ENCODE measurements at regions not wholly inside any gene's neighbourhood (a gene's known extent, or its start where the extent isn't known, plus 50 kb on each side); places are given as distances from the start of the nearest gene placed in this dataset.
A peak's percentile ranks its signal among the peaks of the same experiment; 100 is the strongest.

GRCh38 chr12:83960767-83961166 is 951.8 kb downstream of the SLC6A15 start:
- TF ChIP-seq, protein P1, sequence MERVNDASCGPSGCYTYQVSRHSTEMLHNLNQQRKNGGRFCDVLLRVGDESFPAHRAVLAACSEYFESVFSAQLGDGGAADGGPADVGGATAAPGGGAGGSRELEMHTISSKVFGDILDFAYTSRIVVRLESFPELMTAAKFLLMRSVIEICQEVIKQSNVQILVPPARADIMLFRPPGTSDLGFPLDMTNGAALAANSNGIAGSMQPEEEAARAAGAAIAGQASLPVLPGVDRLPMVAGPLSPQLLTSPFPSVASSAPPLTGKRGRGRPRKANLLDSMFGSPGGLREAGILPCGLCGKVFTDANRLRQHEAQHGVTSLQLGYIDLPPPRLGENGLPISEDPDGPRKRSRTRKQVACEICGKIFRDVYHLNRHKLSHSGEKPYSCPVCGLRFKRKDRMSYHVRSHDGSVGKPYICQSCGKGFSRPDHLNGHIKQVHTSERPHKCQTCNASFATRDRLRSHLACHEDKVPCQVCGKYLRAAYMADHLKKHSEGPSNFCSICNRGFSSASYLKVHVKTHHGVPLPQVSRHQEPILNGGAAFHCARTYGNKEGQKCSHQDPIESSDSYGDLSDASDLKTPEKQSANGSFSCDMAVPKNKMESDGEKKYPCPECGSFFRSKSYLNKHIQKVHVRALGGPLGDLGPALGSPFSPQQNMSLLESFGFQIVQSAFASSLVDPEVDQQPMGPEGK (CRISPR knock-in tag; IDR thresholded peaks at IDR 0.05; ENCODE audit: borderline replicate concordance): no peak
- TF ChIP-seq, protein P2, sequence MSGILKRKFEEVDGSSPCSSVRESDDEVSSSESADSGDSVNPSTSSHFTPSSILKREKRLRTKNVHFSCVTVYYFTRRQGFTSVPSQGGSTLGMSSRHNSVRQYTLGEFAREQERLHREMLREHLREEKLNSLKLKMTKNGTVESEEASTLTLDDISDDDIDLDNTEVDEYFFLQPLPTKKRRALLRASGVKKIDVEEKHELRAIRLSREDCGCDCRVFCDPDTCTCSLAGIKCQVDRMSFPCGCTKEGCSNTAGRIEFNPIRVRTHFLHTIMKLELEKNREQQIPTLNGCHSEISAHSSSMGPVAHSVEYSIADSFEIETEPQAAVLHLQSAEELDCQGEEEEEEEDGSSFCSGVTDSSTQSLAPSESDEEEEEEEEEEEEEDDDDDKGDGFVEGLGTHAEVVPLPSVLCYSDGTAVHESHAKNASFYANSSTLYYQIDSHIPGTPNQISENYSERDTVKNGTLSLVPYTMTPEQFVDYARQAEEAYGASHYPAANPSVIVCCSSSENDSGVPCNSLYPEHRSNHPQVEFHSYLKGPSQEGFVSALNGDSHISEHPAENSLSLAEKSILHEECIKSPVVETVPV (CRISPR knock-in tag; IDR thresholded peaks at IDR 0.05): no peak
- no peak for TF ChIP-seq ZFP3 (CRISPR knock-in tag; IDR thresholded peaks at IDR 0.05)
- TF ChIP-seq ISL1 (CRISPR knock-in tag; IDR thresholded peaks at IDR 0.05): peak; percentile 54
- no peak for TF ChIP-seq ZNF8 (CRISPR knock-in tag; IDR thresholded peaks at IDR 0.05)
- no peak for TF ChIP-seq SNAI2 (CRISPR knock-in tag; IDR thresholded peaks at IDR 0.05)
- no peak for TF ChIP-seq OSR1 (CRISPR knock-in tag; IDR thresholded peaks at IDR 0.05)
- TF ChIP-seq, protein P3, sequence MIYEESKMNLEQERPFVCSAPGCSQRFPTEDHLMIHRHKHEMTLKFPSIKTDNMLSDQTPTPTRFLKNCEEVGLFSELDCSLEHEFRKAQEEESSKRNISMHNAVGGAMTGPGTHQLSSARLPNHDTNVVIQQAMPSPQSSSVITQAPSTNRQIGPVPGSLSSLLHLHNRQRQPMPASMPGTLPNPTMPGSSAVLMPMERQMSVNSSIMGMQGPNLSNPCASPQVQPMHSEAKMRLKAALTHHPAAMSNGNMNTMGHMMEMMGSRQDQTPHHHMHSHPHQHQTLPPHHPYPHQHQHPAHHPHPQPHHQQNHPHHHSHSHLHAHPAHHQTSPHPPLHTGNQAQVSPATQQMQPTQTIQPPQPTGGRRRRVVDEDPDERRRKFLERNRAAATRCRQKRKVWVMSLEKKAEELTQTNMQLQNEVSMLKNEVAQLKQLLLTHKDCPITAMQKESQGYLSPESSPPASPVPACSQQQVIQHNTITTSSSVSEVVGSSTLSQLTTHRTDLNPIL (CRISPR knock-in tag; IDR thresholded peaks at IDR 0.05; ENCODE audit: low read depth): no peak
- TF ChIP-seq ZFP30 (CRISPR knock-in tag; IDR thresholded peaks at IDR 0.05): no peak

Data from SK-N-SH treated with all-trans-retinoic acid at 6 μM for 48 hours (cell line).